GM21786 (cell line): ENCODE measurements at regions not wholly inside any gene's neighbourhood (a gene's known extent, or its start where the extent isn't known, plus 50 kb on each side); places are given as distances from the start of the nearest gene placed in this dataset.

Experiments used
- ATAC-seq: cut with Tn5 transposase; IDR thresholded peaks from one replicate; pipeline ENCODE4 v1.9.1; 2021; ENCODE audit not compliant: unreplicated experiment

GRCh38 chr5:38101897-38102296 is 156.5 kb upstream of the EGFLAM start:
- ATAC-seq = no peak

- no peak for ATAC-seq
These were observed 158.9 kb upstream of the EGFLAM start for GRCh38 chr5:38099205-38100168.

DNA sequence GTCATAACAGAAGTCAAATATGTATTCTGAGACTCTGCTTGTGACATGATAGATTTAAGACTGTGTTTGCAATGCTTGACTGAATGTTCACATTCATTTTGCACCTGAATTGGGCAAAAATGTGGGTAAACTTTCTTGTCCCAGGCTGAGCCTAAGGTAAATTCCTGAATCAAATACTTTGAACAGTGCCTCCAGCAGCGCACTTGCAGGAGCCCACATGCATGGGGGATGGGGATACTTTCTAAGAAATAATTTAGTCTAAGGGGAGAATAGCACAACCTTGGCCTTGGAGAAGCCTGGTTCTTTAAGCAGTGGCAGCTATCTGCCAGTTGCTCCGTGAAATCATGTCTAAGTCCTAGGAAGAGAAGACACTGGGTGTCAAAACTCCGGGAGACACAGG is 163.5 kb upstream of the EGFLAM start:
- no peak for ATAC-seq

DNA sequence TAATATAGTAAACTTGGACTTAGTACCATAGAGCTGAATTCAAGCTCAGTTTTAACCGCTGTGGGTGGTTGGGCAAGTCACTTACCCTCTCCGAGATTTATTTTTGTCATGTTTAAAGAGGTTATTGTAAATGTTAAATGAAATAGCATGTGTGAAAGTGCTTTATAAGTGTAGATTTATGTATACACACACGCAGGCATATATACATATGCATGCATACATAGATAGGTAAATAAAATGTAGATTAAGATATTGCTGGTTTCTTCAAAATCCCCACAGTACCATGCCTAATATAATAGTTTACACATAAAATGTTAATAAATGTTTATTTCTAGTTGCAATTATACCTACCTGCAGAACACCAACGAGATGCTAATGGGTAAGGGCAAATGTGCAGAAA is 164.5 kb upstream of the EGFLAM start:
- no peak for ATAC-seq

- ATAC-seq = no peak
These were observed 171.6 kb upstream of the EGFLAM start for GRCh38 chr5:38086777-38087176.

DNA sequence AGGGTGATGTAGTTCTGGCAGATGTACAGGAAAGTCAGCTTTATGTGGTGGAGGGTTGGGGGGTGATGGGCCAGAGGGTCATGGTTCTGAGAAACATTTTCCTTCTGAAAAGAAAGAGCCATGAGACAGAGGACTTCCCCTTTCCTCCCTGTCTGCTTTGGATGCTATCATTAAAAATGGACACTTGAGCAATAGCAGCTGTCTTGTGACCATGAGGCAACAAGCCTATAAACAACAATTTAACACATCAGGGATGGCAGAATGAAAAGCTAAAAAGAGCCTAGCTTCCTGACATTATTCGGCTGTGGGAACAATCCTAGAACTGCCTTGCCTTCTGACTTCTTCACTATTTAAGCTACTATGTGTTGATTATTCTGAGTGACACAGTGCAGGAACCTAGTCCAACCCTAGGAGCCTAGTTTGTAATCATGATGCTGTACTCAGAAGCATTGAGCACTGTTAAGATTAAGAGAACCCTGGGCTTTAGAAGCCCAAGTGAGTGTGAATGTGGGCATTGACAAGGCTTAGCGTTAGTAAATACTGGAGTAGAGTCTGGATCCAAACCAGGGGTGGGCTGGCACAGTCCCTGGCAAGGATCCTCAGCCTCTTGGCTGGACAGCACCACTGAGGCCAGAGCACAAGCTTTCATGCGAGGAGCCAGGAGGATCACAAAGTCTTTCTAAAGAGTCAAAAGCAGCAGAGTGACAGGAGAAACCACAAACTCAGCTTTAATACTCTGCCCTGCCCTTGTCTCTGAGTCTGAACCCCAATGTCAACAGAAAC is 178.5 kb upstream of the EGFLAM start:
- no peak for ATAC-seq

DNA sequence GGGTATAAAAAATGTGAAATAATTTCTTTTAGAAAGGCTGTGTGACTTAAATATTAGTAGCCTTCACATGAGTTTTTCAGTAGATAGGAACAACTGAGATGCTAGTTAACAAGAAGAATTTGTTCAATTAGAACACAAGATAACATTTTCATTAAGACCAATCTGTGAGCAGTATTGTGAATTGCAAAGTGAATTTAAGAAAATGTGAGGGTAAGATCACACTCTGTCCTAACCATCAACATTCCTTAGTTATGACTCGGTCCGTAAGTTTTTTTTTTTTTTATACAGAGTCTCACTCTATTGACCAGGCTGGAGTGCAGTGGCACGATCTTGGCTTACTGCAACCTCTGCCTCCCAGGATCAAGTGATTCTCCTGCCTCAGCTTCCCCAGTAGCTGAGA is 180.2 kb upstream of the EGFLAM start:
- ATAC-seq = no peak

DNA sequence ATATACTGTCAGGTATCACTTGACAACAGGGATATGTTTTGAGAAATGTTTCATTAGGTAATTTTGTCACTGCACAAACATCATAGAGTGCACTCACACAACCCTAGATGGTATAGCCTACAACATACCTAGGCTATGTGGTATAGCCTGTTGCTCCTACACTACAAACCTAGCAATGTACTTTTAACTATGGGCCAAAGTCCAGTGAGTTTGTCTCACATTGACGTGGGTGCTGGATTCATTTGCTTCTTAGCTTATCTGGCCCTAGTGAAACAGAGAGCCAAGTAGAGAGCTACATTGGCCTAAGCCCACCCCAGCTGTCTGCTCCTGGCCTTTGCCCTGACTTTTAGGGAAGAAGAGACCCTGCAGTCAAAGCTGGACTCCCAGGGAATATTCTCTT is 180.7 kb upstream of the EGFLAM start:
- no peak for ATAC-seq

DNA sequence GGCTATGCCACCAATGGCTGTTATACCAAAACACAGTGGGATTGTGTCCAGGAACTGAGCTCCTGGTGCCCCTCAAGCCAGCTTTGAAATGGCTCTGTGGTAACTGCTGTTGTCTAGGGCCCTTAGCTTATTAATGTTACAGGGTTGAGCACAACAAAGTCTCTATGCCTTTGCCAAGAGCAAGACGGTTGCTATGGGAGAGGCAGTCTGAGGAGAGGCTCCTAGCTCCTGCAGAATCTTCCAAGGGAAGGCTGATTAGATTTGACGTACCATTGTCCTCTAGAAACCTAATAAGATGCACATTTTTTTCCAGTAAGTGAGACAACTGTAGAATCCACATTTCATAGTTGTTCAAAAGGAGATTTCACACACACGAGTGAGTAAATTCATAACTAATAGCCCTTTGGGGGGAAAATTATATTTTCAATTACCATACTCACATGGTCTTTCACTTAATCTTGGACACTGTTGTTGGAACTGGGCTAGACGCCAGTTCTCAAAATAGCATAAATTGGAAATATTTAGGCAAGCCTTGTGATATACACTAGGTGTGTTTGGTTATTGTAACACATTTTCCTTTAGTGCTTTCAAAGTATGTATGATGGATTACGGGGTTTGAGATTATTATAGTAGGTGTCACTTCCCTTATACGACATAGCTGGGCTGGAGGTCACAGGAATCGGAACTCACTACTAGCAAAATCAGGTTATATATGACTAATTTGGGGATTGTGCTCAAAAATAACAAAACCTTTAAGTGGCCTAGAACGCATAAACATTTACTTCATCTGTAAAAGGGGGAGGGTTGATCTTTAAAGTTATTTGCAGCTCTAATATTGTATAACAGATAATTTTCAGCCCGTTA is 186.3 kb upstream of the EGFLAM start:
- ATAC-seq = no peak

DNA sequence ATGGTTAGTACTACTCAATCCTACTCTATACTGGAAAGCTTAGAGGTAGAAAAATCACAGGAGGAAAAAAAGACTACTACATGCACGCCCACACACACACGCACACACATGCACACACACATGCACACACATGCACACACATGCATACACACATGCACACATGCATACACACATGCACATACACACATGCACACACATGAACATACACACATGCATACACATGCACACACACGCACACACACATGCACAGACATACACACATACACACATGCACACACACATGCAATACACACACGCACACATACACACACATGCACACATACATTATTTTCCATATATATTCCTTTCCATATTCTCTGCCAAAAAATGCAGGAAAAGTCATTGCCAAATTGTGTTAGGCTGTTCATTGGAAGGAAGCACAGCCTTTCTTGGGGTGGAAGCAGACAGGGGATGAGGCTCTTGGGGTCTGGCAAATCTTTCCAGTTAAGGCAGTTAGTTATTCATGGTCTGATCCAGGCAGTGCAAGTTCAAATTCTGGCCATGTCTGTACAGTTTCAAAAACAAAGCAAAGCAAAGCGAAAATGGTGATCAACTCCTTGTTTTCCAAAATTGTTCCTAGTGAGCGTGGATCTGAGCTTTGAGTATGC is 187.9 kb upstream of the EGFLAM start:
- ATAC-seq = no peak

GRCh38 chr5:38069360-38069759 is 189.0 kb upstream of the EGFLAM start:
- ATAC-seq = no peak

- ATAC-seq = no peak
These were observed 198.0 kb upstream of the EGFLAM start for GRCh38 chr5:38060354-38060753.

GRCh38 chr5:38059876-38060275 is 198.5 kb upstream of the EGFLAM start:
- ATAC-seq = no peak

DNA sequence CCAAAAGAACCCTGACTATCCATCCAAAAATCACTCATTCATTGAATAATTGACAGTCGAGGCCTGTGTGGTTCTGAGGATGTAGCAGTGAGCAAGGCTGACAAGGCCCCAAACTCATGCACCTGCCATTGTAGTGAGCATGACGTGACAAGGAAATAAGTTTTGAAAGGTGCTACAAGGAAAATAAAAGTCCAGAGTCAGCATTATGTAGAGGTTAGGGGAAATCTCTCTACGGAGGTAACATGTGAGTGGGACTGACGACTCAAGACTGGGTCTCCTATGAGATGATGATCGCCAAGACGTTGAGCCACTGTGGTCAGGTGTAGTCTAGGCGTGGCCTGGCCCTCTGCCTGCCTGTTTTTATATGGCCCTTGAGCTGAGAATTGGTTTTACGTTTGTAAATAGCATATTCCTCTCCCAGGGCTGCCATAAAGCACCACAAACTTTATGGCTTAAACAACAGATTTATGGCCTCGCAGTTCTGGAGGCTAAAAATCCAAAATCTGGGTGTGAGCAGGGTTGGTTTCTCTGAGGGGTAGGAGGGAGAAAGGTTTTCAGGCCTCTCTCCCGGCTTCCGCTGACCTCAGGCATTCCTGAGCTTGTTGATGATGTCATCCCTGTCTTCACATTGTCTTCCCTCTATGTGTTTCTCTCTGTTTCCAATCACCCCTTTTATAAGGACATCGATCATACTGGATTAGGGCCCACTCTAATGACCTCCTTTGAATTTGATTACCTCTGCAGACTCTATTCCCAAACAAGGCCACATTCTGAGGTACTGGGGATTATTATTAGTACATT is 206.4 kb upstream of the EGFLAM start:
- no peak for ATAC-seq

DNA sequence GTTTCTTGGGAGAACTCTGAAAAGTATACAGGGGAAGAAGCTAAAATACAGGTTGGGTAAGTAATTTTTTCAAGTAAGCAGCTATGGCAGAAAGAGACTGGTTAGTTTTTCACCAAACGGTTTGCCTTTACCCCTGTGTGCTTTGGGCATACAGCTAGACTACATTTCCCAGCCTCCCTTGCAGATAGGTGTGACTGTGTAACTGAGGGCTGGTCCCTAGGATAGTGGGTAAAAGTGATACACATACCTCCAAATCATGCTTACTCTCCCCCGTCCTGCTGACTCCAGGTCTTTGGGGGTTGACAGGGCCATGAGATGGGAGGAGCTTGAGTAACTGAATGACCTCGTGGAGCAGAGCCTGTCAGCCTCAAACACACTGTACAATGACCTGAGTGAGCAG is 208.6 kb upstream of the GDNF start:
- no peak for ATAC-seq

DNA sequence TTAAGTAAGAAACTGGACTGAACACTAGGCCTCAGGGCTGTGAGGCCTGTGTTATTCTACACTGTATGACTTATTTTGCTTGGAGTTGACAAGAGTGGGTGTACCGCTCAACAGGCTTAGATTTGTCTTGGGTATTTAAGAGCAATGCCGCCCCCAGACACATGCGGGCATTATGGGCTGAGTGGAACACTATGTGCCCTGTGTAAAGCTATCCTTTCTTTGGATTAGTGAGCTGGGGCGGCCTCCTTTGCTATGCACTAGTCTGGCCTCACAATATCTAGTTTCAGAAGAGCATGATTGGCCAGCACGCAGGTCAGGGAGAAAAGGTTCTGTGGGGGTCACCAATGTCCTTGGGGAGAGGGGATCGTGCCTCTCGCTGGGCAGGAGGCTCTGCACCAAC is 206.3 kb upstream of the GDNF start:
- no peak for ATAC-seq

- ATAC-seq = no peak
These were observed 205.6 kb upstream of the GDNF start for GRCh38 chr5:38045446-38045845.

DNA sequence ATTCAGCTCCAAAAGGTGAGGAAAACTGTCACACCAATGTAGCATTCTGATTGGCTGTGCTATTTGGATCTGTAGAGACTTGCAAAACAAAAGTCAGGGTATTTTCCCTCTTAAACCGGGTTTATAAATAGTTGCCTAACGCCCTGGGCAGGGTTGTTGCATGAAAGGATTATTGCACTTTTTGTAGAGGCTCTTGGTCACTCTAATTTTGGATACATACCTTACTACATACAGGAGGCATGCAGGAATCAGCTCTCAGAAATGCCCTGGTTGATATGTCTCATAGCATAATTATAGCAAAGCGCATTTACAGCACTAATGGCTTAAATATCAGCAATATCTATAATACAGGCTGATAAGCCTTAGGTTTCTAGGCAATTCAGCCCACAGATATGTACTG is 200.0 kb upstream of the GDNF start:
- ATAC-seq = no peak

DNA sequence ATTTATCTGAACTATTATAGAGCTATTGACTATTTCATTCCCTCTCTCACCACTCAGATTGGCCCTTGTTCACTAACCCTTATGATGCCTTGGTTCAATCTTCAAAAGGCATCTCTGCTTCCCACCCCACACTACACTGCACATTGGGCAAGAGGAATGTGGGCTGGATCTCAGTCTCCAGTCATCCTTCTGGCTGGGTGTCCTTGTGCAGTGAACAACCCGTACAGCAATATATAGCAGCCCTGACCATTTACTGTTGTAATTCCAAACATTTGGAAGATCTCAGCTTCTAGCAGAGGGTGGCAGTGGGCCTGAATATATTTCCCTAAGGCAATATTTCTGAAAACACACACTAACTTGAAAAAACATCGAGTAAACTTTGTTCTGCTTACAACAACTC is 199.2 kb upstream of the GDNF start:
- ATAC-seq = no peak

DNA sequence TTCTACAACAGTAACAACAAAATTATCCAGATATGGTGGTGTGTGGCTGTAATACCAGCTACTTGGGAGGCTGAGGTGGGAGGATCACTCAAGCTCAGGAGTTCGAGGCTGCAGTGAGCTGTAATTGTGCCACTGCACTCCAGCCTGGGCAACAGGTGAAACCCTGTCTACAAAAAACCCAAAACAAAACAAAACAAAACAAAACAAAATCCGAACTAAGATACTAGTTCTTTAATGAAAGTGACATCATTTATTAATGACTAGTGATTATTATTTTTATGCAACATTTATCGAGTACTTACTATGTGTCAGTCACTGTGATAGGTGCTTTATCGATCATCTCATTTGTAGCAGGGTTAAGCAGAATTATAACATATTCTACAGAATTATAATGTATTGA is 196.9 kb upstream of the GDNF start:
- ATAC-seq = no peak
